HepG2 (cell line): ENCODE measurements at regions not wholly inside any gene's neighbourhood (a gene's known extent, or its start where the extent isn't known, plus 50 kb on each side); places are given as distances from the start of the nearest gene placed in this dataset.

ENCODE experiments used
- ATAC-seq: fragments of 200-7000 bp; cut with Tn5 transposase; 3 replicates; pipeline ENCODE4 v1.9.1; 2020; ENCODE audit warnings: mild to moderate bottlenecking, moderate library complexity
- BruUV-seq: library from RNA; stranded (reverse); fragments of 400-500 nt; replicated peaks from 2 replicates; lab custom pipeline; 2021; lab: Mats Ljungman, UMichigan
- CTCF ChIA-PET: fragments of 300-600 bp; formaldehyde crosslinking; extraction: SDS; loops from one replicate; lab custom pipeline; 2021; ENCODE audit warnings: low total read pairs, inconsistent platforms, low intra/inter-chr PET ratio; lab: Yijun Ruan, JAX
- POLR2A ChIA-PET: fragments of 350-600 bp; sonication (Branson Sonifier 250); formaldehyde crosslinking; loops from one replicate; lab custom pipeline; 2020; ENCODE audit warnings: antibody characterized with exemption, inconsistent platforms; lab: Yijun Ruan, JAX
- DNase-seq: peaks from one replicate; pipeline ENCODE4 v3.0.0-alpha.2; 2015; ENCODE audit warnings: low spot score
- FAIRE-seq: peaks from 3 replicates; lab custom pipeline; 2011; peaks lifted over from hg19 to GRCh38; lab: Jason Lieb, UNC
- H2AFZ ChIP-seq: one replicate; pipeline ENCODE4 v1.6.1; 2011; ENCODE audit warnings: low read length, inconsistent platforms
- H3K27ac ChIP-seq: fragments of 300-600 bp; 3 replicates; pipeline ENCODE4 v1.8.0; 2011; ENCODE audit warnings: mixed run types, mild to moderate bottlenecking, mixed read lengths, low read length, inconsistent platforms; ENCODE audit not compliant: insufficient read depth; ENCODE audit errors: extremely low read length
- H3K27me3 ChIP-seq, 2 experiments: fragments of 200-600 bp in 1 of 2; 2 replicates in 1 of 2; 3 replicates in 1 of 2; pipeline versions ENCODE4 v1.6.0 to v1.8.0; 2011; ENCODE audit warnings: low read length in 2 of 2, mild to moderate bottlenecking in 2 of 2, moderate library complexity in 2 of 2, inconsistent platforms in 1 of 2; ENCODE audit not compliant: insufficient read depth in 2 of 2, control insufficient read depth in 1 of 2
- H3K36me3 ChIP-seq, 2 experiments: fragments of 200-600 bp in 1 of 2; replicated peaks in 1 of 2; 2 replicates in 1 of 2; 3 replicates in 1 of 2; pipeline versions ENCODE4 v1.5.1 to v1.8.0; 2011; ENCODE audit warnings: low read length in 2 of 2, inconsistent platforms in 1 of 2; ENCODE audit not compliant: insufficient read depth in 2 of 2, control insufficient read depth in 1 of 2
- H3K4me1 ChIP-seq: 2 replicates; pipeline ENCODE4 v1.5.1; 2012; ENCODE audit warnings: low read length, inconsistent platforms; ENCODE audit not compliant: insufficient read depth
- H3K4me2 ChIP-seq: 2 replicates; pipeline ENCODE4 v1.6.0; 2011; ENCODE audit warnings: low read depth, low read length, inconsistent platforms
- H3K4me3 ChIP-seq, 3 experiments: fragments of 200-600 bp in 1 of 3; sonication (generic), shearing (Covaris generic) in 1 of 3; replicated peaks in 1 of 3; 2 replicates each; pipeline ENCODE4 v1.5.1; 2011 to 2016; ENCODE audit warnings: low read length in 3 of 3, inconsistent platforms in 2 of 3, low read depth in 2 of 3, mild to moderate bottlenecking in 2 of 3, control low read depth in 1 of 3, mixed read lengths in 1 of 3; ENCODE audit not compliant: insufficient read depth in 1 of 3
- H3K79me2 ChIP-seq: one replicate; pipeline ENCODE4 v1.6.1; 2011; ENCODE audit warnings: low read length, inconsistent platforms; ENCODE audit not compliant: insufficient read depth
- H3K9ac ChIP-seq: 2 replicates; pipeline ENCODE4 v1.6.0; 2011; ENCODE audit warnings: mild to moderate bottlenecking, low read depth, low read length, inconsistent platforms; ENCODE audit not compliant: insufficient read depth
- H3K9me3 ChIP-seq: 2 replicates; pipeline ENCODE4 v1.5.1; 2012; ENCODE audit warnings: mild to moderate bottlenecking, low read length
- H4K20me1 ChIP-seq: 2 replicates; pipeline ENCODE4 v1.6.0; 2011; ENCODE audit warnings: inconsistent platforms, mild to moderate bottlenecking, low read length, moderate library complexity; ENCODE audit not compliant: insufficient read depth
- ARID4A ChIP-seq: sonication (generic); formaldehyde crosslinking; IDR thresholded peaks from 2 replicates; pipeline ENCODE4 v1.5.0; 2020; ENCODE audit warnings: mild to moderate bottlenecking, missing genetic modification reagents, borderline replicate concordance
- MAFF ChIP-seq: IDR thresholded peaks from 2 replicates; pipeline ENCODE4 v1.6.1; 2011; ENCODE audit warnings: low read depth, low read length, improper control_type of control experiment
- MAFK ChIP-seq, 2 experiments: IDR thresholded peaks in 1 of 2; conservative IDR thresholded peaks in 1 of 2; 2 replicates each; pipeline ENCODE4 v1.6.1; 2011; ENCODE audit warnings: improper control_type of control experiment in 2 of 2, low read length in 2 of 2
- TGIF2 ChIP-seq: IDR thresholded peaks from 2 replicates; pipeline ENCODE4 v1.6.1; 2016; ENCODE audit warnings: control low read depth, missing compliant biosample characterization
- WGBS: methylation state at CpG from one replicate; pipeline ENCODE4 v1.1.6; 2017; ENCODE audit warnings: low lambda C conversion rate; 5-methylcytosine and 5-hydroxymethylcytosine counted together
- in situ Hi-C: cut with HindIII; loops from 2 replicates; pipeline ENCODE4 v1.10.0; 2017; ENCODE audit warnings: low pct_unique_long_range_greater_than_20kb; ENCODE audit not compliant: extremely low pct_ligation_motif_present
- intact Hi-C: fragments of 100-400 bp; cut with micrococcal nuclease; formaldehyde crosslinking; loops from one replicate; pipeline ENCODE4 v1.10.0; 2022; ENCODE audit not compliant: unreplicated experiment

DNA sequence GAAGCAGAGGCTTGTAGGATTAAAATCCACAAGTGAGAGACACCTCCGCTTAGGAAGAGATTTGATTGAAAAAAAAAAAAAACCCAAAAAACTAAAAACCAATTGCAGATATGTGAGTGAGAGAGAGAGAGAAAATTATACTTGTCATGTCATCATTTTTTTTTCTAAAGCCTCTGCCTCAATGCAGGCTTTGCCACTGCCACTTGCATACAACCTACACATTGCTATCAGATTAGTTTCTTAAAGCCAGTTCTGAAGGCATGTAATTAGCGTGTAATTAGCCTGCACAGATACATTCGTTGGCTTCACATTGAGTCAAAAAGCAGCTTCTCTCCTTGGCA, 86.1 kb upstream of the MTPN start:
- Histone ChIP-seq H3K79me2 (no peaks in the 10 kb centered on the region), H3K4me1 (no peaks in the 10 kb centered on the region), H3K27ac (no peak overlapping the region), H3K27me3 (0 out of 5 replicates have a peak, but pooled peaks cover 0 to 3% of the 10 kb centered on the region in 2 experiments), H3K36me3 (no peaks in the 10 kb centered on the region), H3K4me3 (no peak overlapping the region)
- intact Hi-C loops, result no loop called here
- DNase-seq (no peak), ATAC-seq (no peak)
- 11% methylated on average over 3 of the region's 3 CpGs for WGBS
- CTCF ChIA-PET, result no interaction called here
- no peak for TF ChIP-seq ARID4A (CRISPR knock-in tag)
- TF ChIP-seq TGIF2 (CRISPR knock-in tag), result no peak
- TF ChIP-seq MAFK (conservative IDR thresholded peaks at IDR 0.05 in 1 of 2, IDR thresholded peaks at IDR 0.05 in 1 of 2; ENCODE audit: low read length in 2 of 2), result peak in 1 of 2 experiments; percentile 69; a peak in 2 of 4 replicates
- peak; percentile 46 for TF ChIP-seq MAFF
- TF ChIP-seq, all 625 proteins: peak for 2
- H3K9me3 ChIP-seq, result no peaks in the 10 kb centered on the region
- in situ Hi-C loops, result no loop called here
- no peak overlapping the region for H3K9ac ChIP-seq
- no peak overlapping the region for H2AFZ ChIP-seq
- H3K4me2 ChIP-seq, result no peak overlapping the region
- no peaks in the 10 kb centered on the region for H4K20me1 ChIP-seq
- FAIRE-seq, result no peak
- no TSS peak for BruUV-seq
- POLR2A ChIA-PET, result no interaction called here
